HEK293 (cell line): ENCODE measurements at regions not wholly inside any gene's neighbourhood (a gene's known extent, or its start where the extent isn't known, plus 50 kb on each side); places are given as distances from the start of the nearest gene placed in this dataset.
A peak's percentile ranks its signal among the peaks of the same experiment; 100 is the strongest.

Experiments used
- CTCF ChIA-PET: fragments of 350-600 bp; formaldehyde crosslinking; extraction: SDS; loops from one replicate; lab custom pipeline; 2021; ENCODE audit warnings: antibody characterized with exemption; lab: Yijun Ruan, JAX
- POLR2A ChIA-PET: fragments of 300-600 bp; formaldehyde crosslinking; extraction: SDS; loops from one replicate; lab custom pipeline; 2020; ENCODE audit warnings: antibody characterized with exemption, inconsistent platforms; lab: Yijun Ruan, JAX
- H3K27ac ChIP-seq: fragments of 200-500 bp; sonication (Bioruptor generic); 2 replicates; pipeline ENCODE4 v1.5.1; 2014; ENCODE audit warnings: low read depth, low read length, control low read depth, inconsistent platforms; ENCODE audit errors: extremely low read depth
- H3K36me3 ChIP-seq, 2 experiments: fragments of 200-500 bp in 1 of 2; sonication (Bioruptor generic) in 1 of 2; 1 replicate in 1 of 2; 2 replicates in 1 of 2; pipeline ENCODE4 v1.5.1; 2014 to 2017; ENCODE audit warnings: inconsistent platforms in 2 of 2, low read length in 2 of 2; ENCODE audit not compliant: control insufficient read depth in 2 of 2, insufficient read depth in 1 of 2
- H3K4me1 ChIP-seq: fragments of 200-500 bp; sonication (Bioruptor generic); 2 replicates; pipeline ENCODE4 v1.5.1; 2014; ENCODE audit warnings: mild to moderate bottlenecking, low read length, inconsistent platforms; ENCODE audit not compliant: control insufficient read depth, insufficient read depth
- H3K4me3 ChIP-seq: 2 replicates; pipeline ENCODE4 v1.5.1; 2011; ENCODE audit warnings: low read depth, mild to moderate bottlenecking, control low read depth, low read length, moderate library complexity
- H3K9me3 ChIP-seq: fragments of 200-500 bp; sonication (Bioruptor generic); 2 replicates; pipeline ENCODE4 v1.5.1; 2014; ENCODE audit warnings: low read depth, low read length, inconsistent platforms; ENCODE audit not compliant: control insufficient read depth, insufficient read depth
- GLI2 ChIP-seq: fragments of 450-650 bp; formaldehyde crosslinking; IDR thresholded peaks from 2 replicates; pipeline ENCODE4; 2017; ENCODE audit warnings: missing biosample characterization, missing genetic modification characterization, low read depth, borderline replicate concordance
- GLI4 ChIP-seq: fragments of 450-650 bp; formaldehyde crosslinking; IDR thresholded peaks from 2 replicates; pipeline ENCODE4 v1.5.1; 2016; ENCODE audit warnings: missing biosample characterization, missing genetic modification characterization
- HOXA7 ChIP-seq: sonication (generic); formaldehyde crosslinking; IDR thresholded peaks from 2 replicates; pipeline ENCODE4 v1.8.1; 2022; ENCODE audit warnings: missing genetic modification reagents, borderline replicate concordance
- INSM2 ChIP-seq: fragments of 450-650 bp; formaldehyde crosslinking; IDR thresholded peaks from 2 replicates; pipeline ENCODE4 v1.5.1; 2016; ENCODE audit warnings: missing biosample characterization, missing genetic modification characterization
- KLF17 ChIP-seq: fragments of 450-650 bp; formaldehyde crosslinking; IDR thresholded peaks from 2 replicates; pipeline ENCODE4 v1.5.1; 2016; ENCODE audit warnings: missing biosample characterization, missing genetic modification characterization
- SP2 ChIP-seq: fragments of 450-650 bp; formaldehyde crosslinking; IDR thresholded peaks from 2 replicates; pipeline ENCODE4 v1.5.1; 2016; ENCODE audit warnings: missing biosample characterization, missing genetic modification characterization
- ZBTB10 ChIP-seq: fragments of 450-650 bp; formaldehyde crosslinking; IDR thresholded peaks from 2 replicates; pipeline ENCODE4 v1.5.1; 2016; ENCODE audit warnings: missing biosample characterization, missing genetic modification characterization
- ZBTB21 ChIP-seq: fragments of 450-650 bp; formaldehyde crosslinking; IDR thresholded peaks from 2 replicates; pipeline ENCODE4 v1.5.1; 2017; ENCODE audit warnings: missing biosample characterization, missing genetic modification characterization
- ZBTB49 ChIP-seq: fragments of 450-650 bp; formaldehyde crosslinking; IDR thresholded peaks from 2 replicates; pipeline ENCODE4 v1.5.1; 2016; ENCODE audit warnings: missing biosample characterization, missing genetic modification characterization, low read depth
- ZIC2 ChIP-seq: fragments of 450-650 bp; formaldehyde crosslinking; IDR thresholded peaks from 2 replicates; pipeline ENCODE4 v1.5.1; 2016; ENCODE audit warnings: missing biosample characterization, missing genetic modification characterization
- ZNF157 ChIP-seq: fragments of 450-650 bp; formaldehyde crosslinking; IDR thresholded peaks from 2 replicates; pipeline ENCODE4 v1.5.1; 2016; ENCODE audit warnings: missing biosample characterization, missing genetic modification characterization
- ZNF174 ChIP-seq: fragments of 450-650 bp; formaldehyde crosslinking; IDR thresholded peaks from 2 replicates; pipeline ENCODE4 v1.5.0; 2017; ENCODE audit warnings: missing biosample characterization, mild to moderate bottlenecking, missing genetic modification characterization
- ZNF175 ChIP-seq: fragments of 450-650 bp; formaldehyde crosslinking; IDR thresholded peaks from 2 replicates; pipeline ENCODE4 v1.5.1; 2016; ENCODE audit warnings: missing biosample characterization, missing genetic modification characterization
- ZNF24 ChIP-seq: fragments of 450-650 bp; formaldehyde crosslinking; IDR thresholded peaks from 2 replicates; pipeline ENCODE4 v1.5.1; 2016; ENCODE audit warnings: missing biosample characterization, missing genetic modification characterization
- ZNF391 ChIP-seq: fragments of 450-650 bp; formaldehyde crosslinking; IDR thresholded peaks from 2 replicates; pipeline ENCODE4 v1.5.1; 2016; ENCODE audit warnings: low read depth, missing biosample characterization, missing genetic modification characterization, borderline replicate concordance
- ZNF433 ChIP-seq: fragments of 450-650 bp; formaldehyde crosslinking; IDR thresholded peaks from 2 replicates; pipeline ENCODE4 v1.5.1; 2016; ENCODE audit warnings: missing biosample characterization, missing genetic modification characterization, low read depth
- ZNF544 ChIP-seq: fragments of 450-650 bp; formaldehyde crosslinking; IDR thresholded peaks from 2 replicates; pipeline ENCODE4 v1.5.0; 2017; ENCODE audit warnings: missing biosample characterization, missing genetic modification characterization
- ZNF560 ChIP-seq: fragments of 450-650 bp; formaldehyde crosslinking; IDR thresholded peaks from 2 replicates; pipeline ENCODE4 v1.5.1; 2017; ENCODE audit warnings: missing biosample characterization, missing genetic modification characterization, borderline replicate concordance
- ZSCAN16 ChIP-seq: fragments of 450-650 bp; formaldehyde crosslinking; IDR thresholded peaks from 2 replicates; pipeline ENCODE4 v1.5.1; 2016; ENCODE audit warnings: missing biosample characterization, missing genetic modification characterization

- Histone ChIP-seq H3K36me3 (no peaks in the 10 kb centered on the region), H3K27ac (no peak overlapping the region), H3K4me3 (no peak overlapping the region), H3K9me3 (no peaks in the 10 kb centered on the region), H3K4me1 (no peaks in the 10 kb centered on the region)
- no peak for TF ChIP-seq ZNF174 (tag by site-specific recombination)
- no peak for TF ChIP-seq HOXA7 (CRISPR knock-in tag)
- no peak for TF ChIP-seq ZBTB21 (tag by site-specific recombination)
- TF ChIP-seq ZBTB49 (tag by site-specific recombination): no peak
- no peak for TF ChIP-seq GLI4
- no peak for TF ChIP-seq ZBTB10 (tag by site-specific recombination)
- no peak for TF ChIP-seq INSM2 (tag by site-specific recombination)
- TF ChIP-seq ZNF157 (tag by site-specific recombination): no peak
- ChIA-PET POLR2A (no interaction called here), CTCF (interaction anchor here (1.1 to 1.5 kb wide), 2 partner anchors 18 to 62 kb away, joined by 3 to 4 read pairs; no protein-coding TSS in a partner anchor)
Measured at GRCh38 chr9:134233022-134233421, 68.7 kb upstream of the RNU6ATAC start.

GRCh38 chr9:134234001-134234660, 69.8 kb upstream of the RNU6ATAC start:
- H3K9me3 ChIP-seq: no peaks in the 10 kb centered on the region
- TF ChIP-seq ZSCAN16 (tag by site-specific recombination) (no peak), ZIC2 (tag by site-specific recombination) (peak; percentile 70)
- H3K27ac ChIP-seq: no peak overlapping the region
- H3K4me1 ChIP-seq: no peaks in the 10 kb centered on the region
- POLR2A ChIA-PET: no interaction called here
- H3K4me3 ChIP-seq: no peak overlapping the region
- CTCF ChIA-PET: no interaction called here
- H3K36me3 ChIP-seq: no peaks in the 10 kb centered on the region

- H3K27ac ChIP-seq: no peak overlapping the region
- no peaks in the 10 kb centered on the region for H3K9me3 ChIP-seq
- no peaks in the 10 kb centered on the region for H3K4me1 ChIP-seq
- CTCF ChIA-PET: no interaction called here
- H3K36me3 ChIP-seq: no peaks in the 10 kb centered on the region
- H3K4me3 ChIP-seq: no peak overlapping the region
- POLR2A ChIA-PET: no interaction called here
- TF ChIP-seq ZBTB49 (tag by site-specific recombination) (no peak), ZNF24 (no peak), ZNF544 (tag by site-specific recombination) (no peak), SP2 (peak; percentile 14; the same call in 1 of the 2 replicates), KLF17 (tag by site-specific recombination) (peak; percentile 35; the same call in 1 of the 2 replicates), ZIC2 (tag by site-specific recombination) (peak; percentile 52; the same call in 1 of the 2 replicates), ZNF433 (tag by site-specific recombination) (no peak), ZNF391 (tag by site-specific recombination) (no peak), GLI2 (no peak), ZNF560 (tag by site-specific recombination) (no peak), ZNF175 (tag by site-specific recombination) (no peak)
Measured at GRCh38 chr9:134234687-134235359, 70.5 kb upstream of the RNU6ATAC start.
